ENCODE measurements at regions not wholly inside any gene's neighbourhood (a gene's known extent, or its start where the extent isn't known, plus 50 kb on each side); places are given as distances from the start of the nearest gene placed in this dataset.

DNA sequence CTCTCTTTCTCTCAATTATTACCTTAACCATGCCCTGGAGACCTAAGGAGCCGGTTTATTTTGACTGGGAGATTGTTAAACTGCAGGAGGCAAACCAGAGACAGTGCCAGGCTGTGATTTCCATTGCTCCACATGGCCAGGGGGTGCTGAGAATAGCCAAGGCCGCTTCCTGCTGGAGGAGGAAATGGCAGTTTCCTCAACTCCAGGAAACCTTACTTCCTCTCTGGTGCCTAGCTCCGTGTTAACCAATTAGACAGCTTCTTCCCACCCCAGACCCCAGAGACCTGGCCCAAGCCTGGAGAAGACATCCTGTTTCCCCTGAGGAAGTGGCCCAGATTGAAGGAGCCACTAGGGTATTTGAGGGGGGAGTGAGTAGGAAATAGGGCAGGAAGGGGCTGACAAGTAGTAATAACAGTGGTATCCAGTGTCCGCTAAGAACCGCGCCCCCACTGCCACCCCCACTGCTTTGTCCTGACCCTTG is 161.2 kb downstream of the PLPP3 start:
- DNase-seq (ENCODE audit: low read depth in 1 of 2, low spot score in 1 of 2) (no peak), FAIRE-seq (no peak), ATAC-seq (no peak)
- no peak overlapping the region for H3K4me3 ChIP-seq
- ChIA-PET POLR2A (no interaction called here), CTCF (interaction anchor here (1.6 kb wide), 1 partner anchor 12 kb away, joined by 3 read pairs; no protein-coding TSS in a partner anchor)
- H3K27ac ChIP-seq: peak overlapping the region in 1 of 2 experiments; percentile 41; a peak in 1 of 6 replicates
- TF ChIP-seq HOXB13 (CRISPR knock-in tag; IDR thresholded peaks at IDR 0.05; ENCODE audit: low read depth): no peak
- TF ChIP-seq NFE2L2 (conservative IDR thresholded peaks at IDR 0.05; ENCODE audit: low read length): no peak
- TF ChIP-seq RARB (CRISPR knock-in tag; IDR thresholded peaks at IDR 0.05): no peak
- no peak for TF ChIP-seq HOXA7 (CRISPR knock-in tag; IDR thresholded peaks at IDR 0.05)
- TF ChIP-seq FOXS1 (CRISPR knock-in tag; IDR thresholded peaks at IDR 0.05): no peak
- TF ChIP-seq, protein P1, sequence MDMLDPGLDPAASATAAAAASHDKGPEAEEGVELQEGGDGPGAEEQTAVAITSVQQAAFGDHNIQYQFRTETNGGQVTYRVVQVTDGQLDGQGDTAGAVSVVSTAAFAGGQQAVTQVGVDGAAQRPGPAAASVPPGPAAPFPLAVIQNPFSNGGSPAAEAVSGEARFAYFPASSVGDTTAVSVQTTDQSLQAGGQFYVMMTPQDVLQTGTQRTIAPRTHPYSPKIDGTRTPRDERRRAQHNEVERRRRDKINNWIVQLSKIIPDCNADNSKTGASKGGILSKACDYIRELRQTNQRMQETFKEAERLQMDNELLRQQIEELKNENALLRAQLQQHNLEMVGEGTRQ (IDR thresholded peaks at IDR 0.05): no peak
- no peak for TF ChIP-seq MAZ (IDR thresholded peaks at IDR 0.05; ENCODE audit: borderline replicate concordance, low read depth, low read length)
- TF ChIP-seq NPAS2 (CRISPR knock-in tag; IDR thresholded peaks at IDR 0.05; ENCODE audit: borderline replicate concordance): no peak
- no peak for TF ChIP-seq RAD21 (conservative IDR thresholded peaks at IDR 0.05 in 1 of 2, IDR thresholded peaks at IDR 0.05 in 1 of 2)
- no peak for TF ChIP-seq FOSB (CRISPR knock-in tag; IDR thresholded peaks at IDR 0.05)
- TF ChIP-seq RNF2 (IDR thresholded peaks at IDR 0.05; ENCODE audit: borderline replicate concordance, low read depth): no peak
- TF ChIP-seq FOSL2 (IDR thresholded peaks at IDR 0.05): no peak
- TF ChIP-seq FOSL2 (CRISPR knock-in tag; IDR thresholded peaks at IDR 0.05): no peak
- no peak for TF ChIP-seq KDM1A (IDR thresholded peaks at IDR 0.05; ENCODE audit: low read depth)
- TF ChIP-seq ZFP36 (IDR thresholded peaks at IDR 0.05; ENCODE audit: borderline replicate concordance, partially characterized antibody): no peak
- TF ChIP-seq, protein P2, sequence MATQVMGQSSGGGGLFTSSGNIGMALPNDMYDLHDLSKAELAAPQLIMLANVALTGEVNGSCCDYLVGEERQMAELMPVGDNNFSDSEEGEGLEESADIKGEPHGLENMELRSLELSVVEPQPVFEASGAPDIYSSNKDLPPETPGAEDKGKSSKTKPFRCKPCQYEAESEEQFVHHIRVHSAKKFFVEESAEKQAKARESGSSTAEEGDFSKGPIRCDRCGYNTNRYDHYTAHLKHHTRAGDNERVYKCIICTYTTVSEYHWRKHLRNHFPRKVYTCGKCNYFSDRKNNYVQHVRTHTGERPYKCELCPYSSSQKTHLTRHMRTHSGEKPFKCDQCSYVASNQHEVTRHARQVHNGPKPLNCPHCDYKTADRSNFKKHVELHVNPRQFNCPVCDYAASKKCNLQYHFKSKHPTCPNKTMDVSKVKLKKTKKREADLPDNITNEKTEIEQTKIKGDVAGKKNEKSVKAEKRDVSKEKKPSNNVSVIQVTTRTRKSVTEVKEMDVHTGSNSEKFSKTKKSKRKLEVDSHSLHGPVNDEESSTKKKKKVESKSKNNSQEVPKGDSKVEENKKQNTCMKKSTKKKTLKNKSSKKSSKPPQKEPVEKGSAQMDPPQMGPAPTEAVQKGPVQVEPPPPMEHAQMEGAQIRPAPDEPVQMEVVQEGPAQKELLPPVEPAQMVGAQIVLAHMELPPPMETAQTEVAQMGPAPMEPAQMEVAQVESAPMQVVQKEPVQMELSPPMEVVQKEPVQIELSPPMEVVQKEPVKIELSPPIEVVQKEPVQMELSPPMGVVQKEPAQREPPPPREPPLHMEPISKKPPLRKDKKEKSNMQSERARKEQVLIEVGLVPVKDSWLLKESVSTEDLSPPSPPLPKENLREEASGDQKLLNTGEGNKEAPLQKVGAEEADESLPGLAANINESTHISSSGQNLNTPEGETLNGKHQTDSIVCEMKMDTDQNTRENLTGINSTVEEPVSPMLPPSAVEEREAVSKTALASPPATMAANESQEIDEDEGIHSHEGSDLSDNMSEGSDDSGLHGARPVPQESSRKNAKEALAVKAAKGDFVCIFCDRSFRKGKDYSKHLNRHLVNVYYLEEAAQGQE (IDR thresholded peaks at IDR 0.05): no peak
- TF ChIP-seq, protein P3, sequence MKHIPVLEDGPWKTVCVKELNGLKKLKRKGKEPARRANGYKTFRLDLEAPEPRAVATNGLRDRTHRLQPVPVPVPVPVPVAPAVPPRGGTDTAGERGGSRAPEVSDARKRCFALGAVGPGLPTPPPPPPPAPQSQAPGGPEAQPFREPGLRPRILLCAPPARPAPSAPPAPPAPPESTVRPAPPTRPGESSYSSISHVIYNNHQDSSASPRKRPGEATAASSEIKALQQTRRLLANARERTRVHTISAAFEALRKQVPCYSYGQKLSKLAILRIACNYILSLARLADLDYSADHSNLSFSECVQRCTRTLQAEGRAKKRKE (CRISPR knock-in tag; IDR thresholded peaks at IDR 0.05; ENCODE audit: low read depth): no peak
- TF ChIP-seq CHD4 (IDR thresholded peaks at IDR 0.05; ENCODE audit: borderline replicate concordance): no peak
- H3K4me2 ChIP-seq: no peak overlapping the region
- no peaks in the 10 kb centered on the region for H3K9me3 ChIP-seq
- WGBS (ENCODE audit: missing lambda C conversion rate): 89% methylated on average over 5 of the region's 6 CpGs
- H3K4me1 ChIP-seq: peaks cover 30% of the 10 kb centered on the region

DNA sequence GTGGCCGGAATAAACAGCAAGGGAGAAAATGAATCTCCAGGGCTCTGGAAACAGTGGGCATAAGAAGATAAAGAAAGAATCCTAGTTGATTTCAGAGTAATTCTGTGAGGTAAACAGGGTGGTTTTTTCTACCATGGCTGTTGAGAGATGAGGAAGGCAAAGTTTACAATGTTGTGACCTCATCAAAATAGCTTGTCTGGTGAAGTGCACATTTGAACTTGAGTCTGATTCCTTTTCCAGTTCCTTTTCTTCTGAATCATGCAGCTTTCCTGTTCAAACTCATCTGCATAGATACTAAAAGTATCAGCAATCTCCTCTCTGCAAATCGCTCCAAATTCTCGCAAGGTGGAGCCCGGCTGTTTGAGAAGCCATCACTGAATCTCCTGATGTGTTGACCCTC is 161.7 kb downstream of the PLPP3 start:
- 90% methylated on average over 4 of the region's 4 CpGs for WGBS (ENCODE audit: missing lambda C conversion rate)
- no peak for DNase-seq (ENCODE audit: low read depth in 1 of 2, low spot score in 1 of 2)
- Histone ChIP-seq H3K4me2 (peak overlapping the region; percentile 16; the same call in 1 of the 3 replicates), H3K27ac (peak overlapping the region in 1 of 2 experiments; percentile 41; a peak in 1 of 6 replicates), H3K4me3 (no peak overlapping the region), H3K4me1 (peaks cover 30% of the 10 kb centered on the region), H3K9me3 (no peaks in the 10 kb centered on the region)
- no peak for FAIRE-seq
- ChIA-PET CTCF (interaction anchor here (1.6 kb wide), 1 partner anchor 12 kb away, joined by 3 read pairs; no protein-coding TSS in a partner anchor), POLR2A (no interaction called here)
- ATAC-seq: no peak
- TF ChIP-seq HDAC2 (IDR thresholded peaks at IDR 0.05): no peak
- no peak for TF ChIP-seq EP300 (IDR thresholded peaks at IDR 0.05)
- TF ChIP-seq RARB (CRISPR knock-in tag; IDR thresholded peaks at IDR 0.05): no peak
- TF ChIP-seq, protein P4, sequence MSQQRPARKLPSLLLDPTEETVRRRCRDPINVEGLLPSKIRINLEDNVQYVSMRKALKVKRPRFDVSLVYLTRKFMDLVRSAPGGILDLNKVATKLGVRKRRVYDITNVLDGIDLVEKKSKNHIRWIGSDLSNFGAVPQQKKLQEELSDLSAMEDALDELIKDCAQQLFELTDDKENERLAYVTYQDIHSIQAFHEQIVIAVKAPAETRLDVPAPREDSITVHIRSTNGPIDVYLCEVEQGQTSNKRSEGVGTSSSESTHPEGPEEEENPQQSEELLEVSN (IDR thresholded peaks at IDR 0.05; ENCODE audit: borderline replicate concordance, low read depth): no peak
- no peak for TF ChIP-seq BHLHE40 (IDR thresholded peaks at IDR 0.05; ENCODE audit: low read depth, low read length)
- no peak for TF ChIP-seq MAFK (IDR thresholded peaks at IDR 0.05; ENCODE audit: partially characterized antibody)
- TF ChIP-seq MYC (IDR thresholded peaks at IDR 0.05; ENCODE audit: borderline replicate concordance, low read length): no peak
- no peak for TF ChIP-seq POLR2A (IDR thresholded peaks at IDR 0.05; ENCODE audit: low read length)
- no peak for TF ChIP-seq ESRRA (IDR thresholded peaks at IDR 0.05; ENCODE audit: borderline replicate concordance, low read length)
- TF ChIP-seq, protein P5, sequence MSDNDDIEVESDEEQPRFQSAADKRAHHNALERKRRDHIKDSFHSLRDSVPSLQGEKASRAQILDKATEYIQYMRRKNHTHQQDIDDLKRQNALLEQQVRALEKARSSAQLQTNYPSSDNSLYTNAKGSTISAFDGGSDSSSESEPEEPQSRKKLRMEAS (IDR thresholded peaks at IDR 0.05): no peak
